GM21723 (cell line): ENCODE measurements at regions not wholly inside any gene's neighbourhood (a gene's known extent, or its start where the extent isn't known, plus 50 kb on each side); places are given as distances from the start of the nearest gene placed in this dataset.

Experiments
- ATAC-seq: cut with Tn5 transposase; IDR thresholded peaks from one replicate; pipeline ENCODE4 v1.9.1; 2021; ENCODE audit warnings: mild to moderate bottlenecking, moderate library complexity; ENCODE audit not compliant: unreplicated experiment

DNA sequence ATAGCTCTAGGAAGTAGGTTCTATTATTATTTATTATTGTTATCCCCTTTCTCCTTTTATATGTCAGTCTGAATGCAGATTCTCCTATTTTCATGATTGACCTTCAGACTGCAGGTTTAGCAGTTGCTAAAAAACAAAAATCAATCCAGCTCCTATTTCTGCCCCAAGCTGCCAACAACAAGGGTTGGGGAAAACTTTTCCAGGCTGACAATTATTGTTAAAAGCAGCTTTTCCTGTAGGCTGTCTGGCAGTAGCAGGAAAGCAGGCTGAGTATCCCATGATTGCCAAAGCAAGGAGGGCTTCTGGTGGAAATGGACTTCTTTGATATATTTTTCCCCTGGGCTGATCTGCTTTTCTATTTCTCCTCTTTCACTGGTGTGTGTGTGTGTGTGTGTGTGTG lies 78.0 kb upstream of the CTLA4 start:
- no peak for ATAC-seq

DNA sequence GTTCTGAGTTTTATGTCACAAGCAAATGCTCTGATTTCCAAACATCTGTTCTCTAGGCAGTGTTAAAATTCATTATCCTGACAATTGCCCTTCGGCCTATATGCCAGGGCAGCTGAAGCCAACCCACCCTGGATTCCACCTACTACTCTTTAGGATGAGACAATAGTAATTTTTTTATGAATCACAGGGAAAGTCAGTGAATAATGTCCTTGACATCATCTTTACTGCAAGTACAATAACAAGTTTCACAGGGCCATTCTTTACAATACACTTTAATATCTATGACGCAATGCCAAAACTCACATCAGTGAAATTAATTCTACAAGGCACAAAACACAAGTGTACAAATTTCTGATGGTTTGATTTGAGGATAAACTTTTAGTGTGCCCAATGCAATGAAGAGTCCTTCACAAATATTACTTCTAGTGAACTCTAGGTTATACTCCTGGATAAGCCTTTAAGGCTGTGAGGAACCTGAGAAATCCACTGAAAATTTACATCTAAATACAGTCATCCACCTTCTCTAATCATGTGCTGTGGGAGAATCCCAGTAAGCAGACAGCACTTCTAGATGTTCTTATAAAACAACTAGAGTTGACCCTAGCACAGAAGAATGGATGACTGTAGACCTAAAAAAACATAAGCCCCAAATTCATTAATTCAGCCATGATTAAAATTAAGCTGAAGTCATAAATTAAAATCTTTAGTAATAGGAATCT lies 77.3 kb upstream of the CTLA4 start:
- ATAC-seq = no peak

DNA sequence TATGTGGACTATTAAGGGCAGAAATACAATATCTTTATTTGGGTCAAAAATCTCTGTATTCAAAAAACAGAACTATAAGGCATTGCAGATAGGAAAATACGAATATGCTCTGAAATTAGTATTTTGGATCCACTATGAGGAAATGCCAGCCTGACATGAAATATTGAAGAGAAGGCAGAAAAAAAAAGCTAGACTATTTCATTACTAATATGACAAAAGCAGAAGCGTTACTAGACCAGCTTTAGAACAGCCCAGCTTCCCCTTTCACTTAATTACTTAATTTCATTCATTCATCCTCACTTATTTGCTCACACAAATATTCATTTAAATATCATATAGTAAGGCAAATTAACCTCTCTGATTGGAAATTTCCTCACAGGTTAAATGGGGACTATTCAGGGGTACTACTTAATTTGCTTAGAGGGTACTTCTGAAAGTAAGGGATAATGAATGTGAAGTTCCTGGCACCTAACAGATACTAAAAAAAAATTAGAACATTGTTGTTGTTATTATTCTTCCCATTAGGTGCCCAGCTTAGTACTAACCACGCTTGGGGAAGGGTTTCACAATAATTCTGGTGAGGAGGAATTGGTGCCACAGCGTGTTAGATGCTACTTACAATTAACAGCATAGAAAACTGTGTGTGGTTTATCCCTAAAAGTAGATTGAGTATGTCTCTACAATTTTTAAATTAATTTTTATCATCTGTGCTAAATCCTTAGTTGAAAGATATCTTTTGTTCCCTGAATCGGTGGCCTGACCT lies 71.1 kb upstream of the CTLA4 start:
- ATAC-seq = no peak

DNA sequence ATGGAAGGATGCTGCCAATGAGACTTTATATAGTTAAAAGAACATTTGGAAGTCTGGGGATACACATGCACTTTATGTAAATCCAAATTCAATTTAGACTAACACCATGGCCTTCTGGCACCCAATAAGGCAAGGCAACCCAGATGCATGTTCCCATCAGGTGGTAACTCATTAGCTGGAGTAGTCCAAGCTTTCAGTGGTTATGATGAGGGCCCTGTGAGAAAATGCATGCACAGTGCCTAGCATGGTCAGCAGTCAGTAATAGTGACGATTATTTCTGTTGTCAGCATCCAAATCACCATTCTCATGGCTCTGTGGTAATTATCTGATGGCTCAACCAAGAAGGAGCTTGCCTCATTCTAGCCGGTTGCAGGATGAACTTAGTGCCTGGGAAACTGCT lies 70.3 kb upstream of the CTLA4 start:
- no peak for ATAC-seq

DNA sequence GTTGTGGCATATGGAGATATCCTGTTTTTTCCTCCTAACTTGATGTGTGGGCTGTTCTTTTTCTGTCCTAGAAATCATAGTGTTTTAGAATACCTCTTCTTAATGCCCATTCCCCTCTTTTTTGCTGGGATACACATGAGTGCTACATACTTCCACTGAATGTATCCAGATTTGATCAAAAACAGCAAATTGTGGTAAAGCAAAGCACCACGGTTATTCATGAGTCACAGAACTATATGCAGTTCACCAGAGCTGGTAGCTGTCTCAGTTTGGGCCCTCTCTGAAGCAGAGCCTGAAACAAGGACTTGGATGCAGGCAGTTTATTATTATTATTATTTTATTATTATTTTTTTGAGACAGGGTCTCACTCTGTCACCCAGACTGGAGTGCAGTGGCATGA lies 69.9 kb upstream of the CTLA4 start:
- no peak for ATAC-seq

DNA sequence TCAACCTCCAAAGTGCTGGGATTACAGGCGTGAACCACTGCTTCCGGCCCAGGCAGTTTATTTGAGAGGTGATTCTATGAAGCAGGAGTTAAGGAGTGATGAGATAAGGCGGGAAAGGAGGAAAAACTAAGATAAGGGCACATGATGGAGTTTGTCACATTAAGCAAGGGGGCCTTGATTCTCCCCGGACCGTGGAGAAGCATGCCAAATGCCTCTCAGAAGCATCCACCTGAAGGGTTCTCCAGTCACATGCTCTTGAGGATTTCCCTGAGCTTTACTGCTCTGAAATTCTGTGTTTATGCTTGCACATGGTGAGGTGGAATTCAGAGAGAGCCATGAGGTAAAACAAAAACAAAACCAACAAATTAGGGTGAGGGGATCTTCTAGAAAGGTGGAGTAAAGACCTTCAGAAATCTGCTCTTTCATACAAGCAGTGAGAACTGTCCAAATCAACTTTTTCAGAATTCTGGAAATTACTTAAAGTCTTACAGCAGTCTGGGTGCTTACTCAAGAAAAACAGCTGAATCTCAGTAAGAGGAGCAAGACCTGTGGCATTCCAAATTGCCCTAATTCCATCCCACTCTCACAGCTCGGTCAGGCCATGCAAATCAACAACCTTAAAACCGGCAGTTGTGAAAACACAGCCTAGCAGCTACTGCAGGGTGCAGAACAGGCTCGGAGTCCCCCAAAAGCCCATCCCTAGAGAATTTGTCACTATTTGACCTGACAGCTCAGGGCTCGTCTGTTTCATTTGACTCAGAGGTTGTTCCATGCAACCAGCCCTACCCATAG lies 69.1 kb upstream of the CTLA4 start:
- no peak for ATAC-seq

DNA sequence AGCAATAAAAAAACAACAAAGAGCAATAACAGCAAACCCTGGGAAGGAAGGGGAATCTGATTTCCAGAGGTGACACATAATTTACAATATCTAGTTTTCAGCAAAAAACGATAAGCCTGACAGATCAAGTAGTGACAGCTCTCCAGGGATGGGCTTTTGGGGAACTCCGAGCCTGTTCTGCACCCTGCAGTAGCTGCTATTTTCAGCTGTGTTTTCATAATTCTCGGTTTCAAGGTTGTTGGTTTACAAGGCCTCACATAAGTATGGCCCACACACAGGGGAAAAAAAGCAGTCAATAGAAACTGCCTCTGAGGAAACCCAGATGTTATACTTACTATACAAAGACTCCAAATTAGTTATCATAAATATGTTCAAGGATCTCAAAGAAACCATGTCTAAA lies 67.7 kb upstream of the CTLA4 start:
- peak; percentile 98 for ATAC-seq

DNA sequence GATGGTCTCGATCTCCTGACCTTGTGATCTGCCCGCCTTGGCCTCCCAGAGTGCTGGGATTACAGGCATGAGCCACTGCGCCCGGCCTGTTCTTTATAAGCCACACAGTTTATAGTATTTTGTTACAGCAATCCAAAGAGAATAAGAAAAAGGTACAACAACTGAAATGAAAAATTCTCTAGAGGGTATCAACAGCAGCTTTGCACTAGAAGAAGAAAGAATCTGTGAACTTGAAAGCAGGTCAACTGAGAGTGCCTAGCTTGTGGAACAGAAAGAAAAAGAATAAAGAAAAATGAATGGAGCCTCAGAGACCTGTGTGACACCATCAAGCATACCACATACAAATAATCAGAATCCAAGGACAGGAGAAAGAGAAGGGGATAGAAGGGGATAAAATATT lies 66.8 kb upstream of the CTLA4 start:
- no peak for ATAC-seq

DNA sequence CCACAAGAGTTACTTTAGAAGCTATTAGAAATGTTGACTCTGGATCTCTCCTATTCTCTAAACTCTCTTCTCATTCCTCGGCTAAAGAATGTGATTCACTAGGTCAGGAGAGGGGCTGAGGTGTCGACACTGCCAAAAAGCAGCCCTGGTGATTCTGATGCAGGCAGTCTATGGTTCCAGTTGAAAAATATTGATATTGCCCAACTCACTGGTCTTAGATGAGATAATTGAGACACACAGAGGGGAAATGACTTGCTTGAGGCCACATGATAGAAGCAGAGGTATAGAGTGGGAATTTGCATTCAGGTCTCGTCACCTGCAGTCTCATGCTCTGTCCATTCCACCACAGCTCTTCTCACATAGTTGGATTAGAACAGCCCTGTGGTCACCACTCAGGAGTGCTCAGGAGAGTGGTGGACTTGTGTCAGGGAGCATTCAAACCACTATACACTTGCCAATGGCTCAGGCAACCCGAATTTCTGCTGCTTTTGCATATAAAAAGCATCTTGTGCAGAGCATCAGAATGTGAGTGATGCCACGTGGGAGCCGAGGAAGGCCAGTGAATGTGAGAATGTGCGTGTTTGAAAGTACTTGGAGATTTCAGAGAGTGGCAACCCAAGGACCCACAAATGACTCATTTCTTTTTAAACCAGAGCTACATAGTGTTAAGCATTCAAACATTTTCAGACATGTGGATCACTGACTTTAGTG lies 65.1 kb upstream of the CTLA4 start:
- ATAC-seq = no peak

DNA sequence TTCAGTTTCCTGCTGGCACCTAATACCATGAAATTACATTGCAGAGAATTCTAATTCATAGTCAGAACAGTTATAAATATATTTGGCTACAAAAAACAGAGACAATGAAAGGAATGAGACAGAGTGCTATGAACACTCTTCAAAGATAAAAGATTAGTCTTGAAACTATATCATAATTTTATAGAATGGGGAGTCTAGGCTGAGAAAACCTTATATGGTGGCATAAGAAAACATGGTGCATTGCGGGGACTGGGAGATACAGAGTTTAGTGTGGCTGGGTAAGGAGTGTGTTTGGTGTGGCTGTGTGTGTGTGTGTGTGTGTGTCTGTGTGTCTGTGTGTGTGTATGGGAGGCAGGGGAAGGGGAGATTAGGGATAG lies 64.5 kb upstream of the CTLA4 start:
- no peak for ATAC-seq

DNA sequence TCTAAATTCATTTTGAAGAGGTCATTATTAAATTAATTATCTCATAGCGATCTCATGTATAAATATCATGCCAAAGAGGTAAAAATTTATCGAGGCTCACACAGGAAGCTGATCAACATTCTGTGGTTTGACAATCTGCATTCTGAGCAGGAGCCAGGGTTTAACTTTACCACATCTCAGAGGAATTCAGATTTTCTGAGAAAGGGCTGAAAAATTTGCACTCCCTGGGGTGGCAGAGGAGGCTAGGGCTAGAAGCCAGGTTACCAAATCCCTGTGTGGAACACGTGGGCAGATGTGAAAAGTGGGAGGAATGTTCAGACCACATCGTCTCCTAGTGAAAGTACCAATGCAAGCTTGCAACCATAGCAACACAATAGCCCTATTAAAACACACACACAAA lies 63.5 kb upstream of the CTLA4 start:
- no peak for ATAC-seq

DNA sequence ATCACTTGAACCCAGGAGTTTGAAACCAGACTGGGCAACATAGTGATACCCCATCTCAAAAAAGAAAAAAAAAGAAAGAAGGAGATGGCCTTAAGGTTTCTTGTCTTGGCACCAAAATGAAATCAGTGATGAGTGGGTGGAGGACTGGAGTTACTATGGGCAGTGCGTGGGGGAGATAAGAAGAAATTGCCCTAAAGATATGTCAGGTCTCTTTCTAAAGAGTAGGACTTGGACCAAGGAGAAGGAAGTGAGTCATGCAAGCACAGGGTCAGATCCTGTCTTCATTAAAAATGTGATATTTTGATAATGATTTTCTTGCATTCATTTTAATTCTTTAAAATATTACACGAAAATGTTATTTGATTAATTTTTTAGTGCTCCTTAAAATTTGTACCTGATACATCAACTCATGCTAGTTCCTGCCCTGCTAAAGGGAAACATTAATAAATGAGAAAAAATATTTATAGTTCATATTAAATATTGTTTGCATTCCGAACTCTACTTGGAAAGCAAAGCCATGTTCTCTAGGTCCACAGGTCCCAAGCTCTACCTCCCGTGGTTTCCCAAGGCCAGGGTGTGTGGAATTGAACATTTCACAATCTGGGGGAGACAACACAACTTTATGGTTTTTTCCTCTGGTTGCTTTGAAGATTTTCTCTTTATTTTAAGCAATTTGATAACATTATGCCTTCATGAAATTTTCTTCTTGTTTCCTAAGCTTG lies 62.6 kb upstream of the CTLA4 start:
- no peak for ATAC-seq

DNA sequence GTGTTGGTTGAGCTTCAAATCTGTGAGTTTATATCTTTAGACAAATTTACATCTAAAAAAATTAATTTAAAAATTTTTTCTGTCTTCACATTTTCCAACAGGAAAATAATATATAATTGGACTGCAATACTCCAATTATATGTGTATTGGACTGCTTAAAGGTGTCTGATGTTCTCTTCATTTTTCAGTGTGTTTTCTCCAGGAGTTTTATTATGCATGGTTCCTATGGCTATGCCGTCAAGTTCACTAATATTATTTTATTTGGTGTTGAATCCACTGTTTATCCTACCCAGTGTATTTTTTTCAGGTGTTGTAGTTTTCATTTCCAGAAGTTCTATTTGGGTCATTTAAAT lies 62.1 kb upstream of the CTLA4 start:
- no peak for ATAC-seq

DNA sequence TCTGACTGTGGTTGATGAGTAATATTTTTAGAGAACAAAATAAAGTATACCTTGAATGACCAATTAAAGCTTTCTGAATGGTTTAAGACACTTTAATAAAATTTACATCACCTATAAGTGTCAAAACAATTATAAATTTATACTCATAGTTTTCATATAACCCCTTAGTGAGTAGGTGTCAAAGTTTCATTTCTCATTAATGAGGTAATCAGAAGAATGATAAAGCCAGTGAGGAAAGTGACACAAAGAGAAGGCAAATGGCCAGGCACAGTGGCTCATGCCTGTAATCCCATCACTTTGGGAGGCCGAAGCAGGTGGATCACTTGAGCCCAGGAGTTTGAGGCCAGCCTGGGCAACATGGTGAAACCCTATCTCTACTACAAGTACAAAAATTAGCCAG lies 60.8 kb upstream of the CTLA4 start:
- no peak for ATAC-seq

DNA sequence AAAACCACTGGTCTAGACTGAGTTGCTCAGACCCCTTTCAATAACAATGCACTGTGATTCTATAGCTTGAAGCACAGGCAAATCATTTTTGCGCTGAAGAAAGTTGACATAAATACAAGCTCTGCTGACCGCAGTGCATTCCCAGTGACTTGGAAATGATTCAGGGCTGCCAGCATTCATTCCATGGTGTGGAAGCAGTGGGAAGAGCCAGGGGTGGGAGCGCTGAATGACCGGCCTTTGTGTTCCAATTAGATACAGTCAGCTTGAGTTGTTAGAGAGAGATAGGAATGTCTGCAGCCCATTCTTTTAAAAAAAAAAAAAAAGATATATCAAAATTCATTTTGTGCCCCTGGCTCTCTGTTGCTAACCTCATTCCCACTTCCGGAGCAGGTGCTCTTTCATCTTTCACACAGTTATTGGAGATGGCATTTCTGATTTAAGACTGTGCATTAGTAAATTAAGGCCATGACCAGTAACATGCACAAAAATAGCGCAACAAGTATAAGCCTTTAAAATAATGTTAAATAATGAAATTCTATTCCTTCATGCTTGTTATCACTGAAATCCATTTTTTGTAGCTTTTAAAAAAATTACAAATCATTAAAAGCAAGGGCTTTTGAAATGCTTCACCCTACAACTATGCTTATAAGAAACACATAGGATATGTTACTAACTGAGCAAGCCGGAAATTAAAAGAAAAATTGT lies 59.4 kb upstream of the CTLA4 start:
- ATAC-seq = no peak

DNA sequence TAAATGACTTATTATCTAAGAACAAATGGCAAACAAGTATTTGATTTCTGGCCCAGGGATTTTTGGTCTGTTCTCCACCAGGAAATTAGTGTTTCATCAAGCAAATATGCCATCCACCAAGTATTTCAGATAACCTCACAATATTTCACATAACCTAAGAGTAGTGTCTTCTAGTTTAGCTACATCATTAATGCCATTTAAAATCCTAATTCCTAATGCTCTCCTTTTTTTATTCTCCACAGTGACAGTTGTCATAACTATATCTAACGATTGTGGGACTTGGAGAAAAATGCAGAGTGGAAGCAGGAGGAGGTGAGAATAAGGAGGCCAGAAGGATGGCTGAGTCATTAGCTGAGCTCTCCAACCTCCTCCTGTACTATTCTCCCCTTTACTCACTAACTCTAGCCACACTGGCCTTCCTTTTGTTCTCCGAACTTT lies 58.5 kb upstream of the CTLA4 start:
- no peak for ATAC-seq

DNA sequence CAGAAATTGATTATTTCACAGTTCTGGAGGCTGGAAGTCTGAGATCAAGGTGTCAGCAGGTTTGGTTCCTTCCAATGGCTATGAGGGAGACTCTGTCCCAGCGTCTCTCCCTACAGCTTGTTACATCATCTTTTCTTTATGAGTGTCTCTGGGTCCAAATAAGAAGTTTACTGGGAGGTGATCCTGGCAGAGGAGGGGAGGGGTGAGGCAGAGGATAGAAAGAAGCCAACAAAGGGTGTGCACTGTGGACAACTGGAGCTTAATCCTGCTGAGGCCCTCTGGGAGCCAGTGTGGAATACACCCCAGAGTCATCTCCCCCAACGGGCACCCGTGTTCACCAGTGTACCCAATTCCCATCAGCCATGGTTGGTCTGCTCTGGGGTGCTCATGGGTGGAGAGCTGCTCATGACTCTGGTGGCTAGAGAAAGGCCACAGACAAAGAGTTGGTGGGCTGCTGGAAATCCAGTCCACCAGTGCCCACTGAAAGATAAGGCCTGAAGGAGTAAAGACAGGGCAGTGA lies 57.5 kb upstream of the CTLA4 start:
- no peak for ATAC-seq

DNA sequence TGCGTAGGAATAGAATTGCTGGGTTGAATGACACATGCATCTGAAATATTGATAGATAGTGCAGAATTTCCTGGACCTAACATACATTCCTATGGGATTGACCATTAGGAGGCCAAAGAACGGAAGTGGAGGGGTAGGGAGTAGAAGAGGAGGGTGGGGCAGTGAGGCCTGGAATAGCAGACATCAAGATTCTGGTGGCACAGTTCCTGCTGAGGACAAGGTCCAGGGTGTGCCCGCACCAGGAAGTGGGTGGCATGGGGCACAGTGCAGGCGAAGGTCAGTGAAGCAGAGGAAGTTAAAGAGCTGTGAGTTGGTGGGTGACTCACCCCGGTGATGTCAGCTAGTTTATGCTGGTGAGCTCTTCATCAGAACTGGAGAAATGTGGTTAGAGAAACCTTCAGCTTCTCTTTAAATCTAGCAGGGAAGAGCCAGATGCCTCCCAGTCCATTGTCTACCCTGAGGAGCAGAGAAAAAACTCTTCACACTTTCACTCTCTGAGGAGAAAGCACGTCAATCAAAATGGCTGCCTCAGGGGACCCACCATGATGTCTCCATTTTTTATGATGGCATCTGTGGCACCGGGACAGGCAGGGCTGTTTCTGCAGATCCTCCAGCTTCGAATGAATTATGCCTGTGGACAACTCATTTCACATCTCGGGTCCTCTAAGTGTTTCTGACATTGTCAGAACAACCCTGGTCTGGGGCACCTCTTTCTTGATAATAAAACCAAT lies 55.9 kb upstream of the CTLA4 start:
- ATAC-seq = no peak
